Nephron progenitor cell (in vitro differentiated cells): ENCODE measurements at regions not wholly inside any gene's neighbourhood (a gene's known extent, or its start where the extent isn't known, plus 50 kb on each side); places are given as distances from the start of the nearest gene placed in this dataset.

ENCODE experiments used
- DNase-seq: peaks from one replicate; pipeline ENCODE4 v3.0.0; 2021
- H3K27ac Mint-ChIP-seq: 2 replicates; pipeline ENCODE4 v1.8.0; 2021; ENCODE audit warnings: mild to moderate bottlenecking, moderate library complexity, mixed read lengths
- H3K27me3 Mint-ChIP-seq: 2 replicates; pipeline ENCODE4 v1.8.0; 2021; ENCODE audit warnings: mild to moderate bottlenecking, low read depth, mixed read lengths; ENCODE audit not compliant: poor library complexity
- H3K36me3 Mint-ChIP-seq: 2 replicates; pipeline ENCODE4 v1.8.0; 2021; ENCODE audit warnings: low read depth, mixed read lengths
- H3K4me1 Mint-ChIP-seq: 2 replicates; pipeline ENCODE4 v1.8.0; 2021; ENCODE audit warnings: mixed read lengths
- H3K4me3 Mint-ChIP-seq: 2 replicates; pipeline ENCODE4 v1.8.0; 2021; ENCODE audit warnings: mild to moderate bottlenecking, moderate library complexity, mixed read lengths
- H3K9me3 Mint-ChIP-seq: 2 replicates; pipeline ENCODE4 v1.8.0; 2021; ENCODE audit warnings: mild to moderate bottlenecking, moderate library complexity, mixed read lengths
- TF ChIP-seq, protein P1 (sequence below): fragments of 200-600 bp; sonication (generic); IDR thresholded peaks from 2 replicates; pipeline ENCODE4 v1.5.0; 2021; ENCODE audit warnings: antibody characterized with exemption

DNA sequence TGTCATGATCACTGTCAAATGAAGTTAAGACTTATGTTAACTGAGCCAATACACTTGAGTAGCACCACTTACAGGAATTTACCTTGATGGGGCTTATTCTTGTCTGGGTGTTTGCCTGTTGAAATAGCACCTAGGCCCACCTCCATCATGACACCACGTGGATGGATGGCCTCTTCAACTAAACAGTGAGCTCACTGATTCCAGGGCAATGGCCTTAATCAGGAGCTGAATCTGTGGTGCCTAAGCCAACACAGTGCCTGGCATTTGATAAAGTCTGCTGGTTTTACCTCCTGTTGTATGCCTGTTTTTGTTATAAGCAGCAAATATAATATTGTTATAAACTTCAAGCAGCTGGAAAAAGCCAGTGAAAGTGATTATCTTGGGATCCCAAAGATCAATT lies 190.5 kb downstream of the LURAP1L start:
- Mint-ChIP-seq H3K9me3 (peaks cover 4% of the 10 kb centered on the region), H3K27ac (no peak overlapping the region), H3K4me1 (no peaks in the 10 kb centered on the region), H3K4me3 (no peak overlapping the region), H3K27me3 (peaks cover 3% of the 10 kb centered on the region), H3K36me3 (no peaks in the 10 kb centered on the region)
- DNase-seq, result no peak
- TF ChIP-seq, protein P1, sequence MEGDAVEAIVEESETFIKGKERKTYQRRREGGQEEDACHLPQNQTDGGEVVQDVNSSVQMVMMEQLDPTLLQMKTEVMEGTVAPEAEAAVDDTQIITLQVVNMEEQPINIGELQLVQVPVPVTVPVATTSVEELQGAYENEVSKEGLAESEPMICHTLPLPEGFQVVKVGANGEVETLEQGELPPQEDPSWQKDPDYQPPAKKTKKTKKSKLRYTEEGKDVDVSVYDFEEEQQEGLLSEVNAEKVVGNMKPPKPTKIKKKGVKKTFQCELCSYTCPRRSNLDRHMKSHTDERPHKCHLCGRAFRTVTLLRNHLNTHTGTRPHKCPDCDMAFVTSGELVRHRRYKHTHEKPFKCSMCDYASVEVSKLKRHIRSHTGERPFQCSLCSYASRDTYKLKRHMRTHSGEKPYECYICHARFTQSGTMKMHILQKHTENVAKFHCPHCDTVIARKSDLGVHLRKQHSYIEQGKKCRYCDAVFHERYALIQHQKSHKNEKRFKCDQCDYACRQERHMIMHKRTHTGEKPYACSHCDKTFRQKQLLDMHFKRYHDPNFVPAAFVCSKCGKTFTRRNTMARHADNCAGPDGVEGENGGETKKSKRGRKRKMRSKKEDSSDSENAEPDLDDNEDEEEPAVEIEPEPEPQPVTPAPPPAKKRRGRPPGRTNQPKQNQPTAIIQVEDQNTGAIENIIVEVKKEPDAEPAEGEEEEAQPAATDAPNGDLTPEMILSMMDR, result no peak

DNA sequence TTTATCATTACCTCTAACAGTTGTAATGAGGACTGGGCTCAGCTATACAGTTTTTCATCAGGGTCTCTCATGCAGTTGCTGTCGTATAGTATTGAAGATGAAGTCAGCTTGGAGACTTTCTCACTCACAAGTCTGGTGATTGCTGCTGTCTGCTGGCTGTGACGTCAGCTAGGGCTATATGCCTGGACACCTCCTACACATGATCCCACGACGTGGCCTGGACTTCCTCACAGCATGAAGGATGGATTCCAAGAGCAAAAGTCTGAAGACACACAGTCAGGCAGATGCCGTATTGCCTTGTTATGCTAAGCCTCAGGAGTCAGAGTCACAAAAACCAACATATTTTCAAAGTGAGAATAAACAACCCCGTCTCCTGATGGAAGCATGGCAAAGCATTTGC lies 193.3 kb downstream of the LURAP1L start:
- Mint-ChIP-seq H3K27ac (no peak overlapping the region), H3K4me1 (no peaks in the 10 kb centered on the region)
- no peak for DNase-seq

DNA sequence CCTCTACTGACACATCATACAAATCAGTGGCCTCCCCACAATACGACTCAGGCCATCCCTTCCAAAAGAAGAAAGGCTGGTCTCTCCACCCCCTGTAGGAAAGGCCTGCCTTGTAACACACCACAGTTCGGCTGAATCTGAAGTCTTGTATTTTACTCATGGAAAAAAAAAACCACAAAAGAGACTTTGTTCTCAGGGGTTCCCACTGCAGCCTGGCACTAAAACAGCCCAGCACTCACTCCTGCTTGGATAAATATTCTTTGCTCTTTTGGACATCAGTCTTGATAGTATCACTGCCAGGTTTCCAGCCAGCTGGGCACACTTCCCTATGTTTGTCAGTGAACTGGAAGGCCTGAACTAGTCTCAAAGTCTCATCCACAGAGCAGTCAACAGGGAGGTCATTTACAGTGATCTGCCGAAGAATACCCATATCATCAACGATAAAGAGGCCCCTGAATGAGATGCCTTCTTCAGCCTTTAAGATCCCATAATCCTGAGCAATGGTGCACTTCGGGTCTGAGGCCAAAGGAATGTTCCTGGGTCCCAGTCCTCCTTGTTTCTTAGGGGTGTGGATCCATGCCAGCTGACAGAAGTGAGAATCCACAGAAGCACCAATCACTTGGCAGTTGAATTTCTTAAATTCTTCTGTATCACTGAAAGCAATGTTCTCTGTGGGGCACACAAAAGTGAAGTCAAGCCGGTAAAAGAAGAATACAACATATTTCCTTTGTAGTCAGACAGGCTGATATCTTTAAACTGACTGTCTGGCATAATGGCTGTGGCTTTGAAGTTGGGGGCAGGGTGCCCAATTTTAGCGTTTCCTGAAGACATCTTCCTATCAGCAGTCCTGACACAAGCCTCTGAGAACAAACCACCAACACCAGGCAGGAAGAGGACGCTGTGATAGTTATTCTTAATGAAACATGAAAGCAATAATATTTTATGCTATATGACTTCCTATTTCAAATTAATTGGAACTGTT lies 198.1 kb downstream of the LURAP1L start:
- no peaks in the 10 kb centered on the region for H3K4me1 Mint-ChIP-seq
- peak overlapping the region; percentile 77 for H3K27ac Mint-ChIP-seq
- H3K4me3 Mint-ChIP-seq, result no peak overlapping the region
- no peak for DNase-seq
- TF ChIP-seq, protein P1, result no peak
- H3K36me3 Mint-ChIP-seq, result no peaks in the 10 kb centered on the region
- peaks cover 4% of the 10 kb centered on the region for H3K9me3 Mint-ChIP-seq
- H3K27me3 Mint-ChIP-seq, result peaks cover 3% of the 10 kb centered on the region

More for the DNA sequence above, 193.3 kb downstream of the LURAP1L start:
- peaks cover 4% of the 10 kb centered on the region for H3K9me3 Mint-ChIP-seq
- no peak overlapping the region for H3K4me3 Mint-ChIP-seq
- TF ChIP-seq, protein P1, result no peak
- H3K36me3 Mint-ChIP-seq, result no peaks in the 10 kb centered on the region
- peaks cover 3% of the 10 kb centered on the region for H3K27me3 Mint-ChIP-seq

DNA sequence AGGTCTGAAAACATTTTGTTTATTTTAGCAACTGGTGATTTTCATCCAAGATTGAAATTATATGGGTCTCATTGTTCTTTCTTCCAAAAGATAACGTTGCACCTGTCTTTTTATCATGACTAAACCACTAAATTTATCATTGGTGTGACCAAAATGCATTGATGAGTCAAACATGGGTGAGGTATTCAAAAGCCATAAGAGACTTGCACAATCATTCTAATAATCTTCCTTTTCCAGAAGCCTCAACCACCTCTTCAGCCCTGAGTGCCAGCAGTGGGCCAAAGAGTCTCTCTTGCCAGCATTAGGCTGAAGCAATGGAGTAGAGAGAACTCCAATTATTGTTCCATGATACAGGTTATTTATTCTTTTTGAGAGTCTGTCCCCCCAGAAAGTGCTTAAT lies 198.9 kb downstream of the LURAP1L start:
- Mint-ChIP-seq H3K36me3 (no peaks in the 10 kb centered on the region), H3K27me3 (peaks cover 3% of the 10 kb centered on the region), H3K4me3 (no peak overlapping the region)

DNA sequence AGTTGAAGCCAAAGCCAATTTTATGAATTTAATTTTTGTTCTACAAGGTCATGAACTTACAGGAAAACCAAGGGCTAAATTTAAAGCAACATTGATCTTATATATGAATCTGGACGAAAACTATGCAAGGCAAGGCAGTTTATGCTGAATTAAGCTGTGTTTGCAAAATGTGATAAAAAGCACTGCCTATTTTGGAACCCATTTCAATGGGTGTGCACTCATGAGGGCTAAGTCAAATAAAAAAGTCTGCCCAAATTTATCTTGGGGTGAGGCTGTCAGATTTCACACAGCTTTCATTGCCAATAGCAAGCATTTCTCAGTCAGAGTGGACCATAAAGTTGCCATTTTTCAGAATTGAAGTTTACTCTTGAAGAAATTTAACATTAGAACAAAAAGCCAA lies 199.9 kb downstream of the LURAP1L start:
- no peaks in the 10 kb centered on the region for H3K4me1 Mint-ChIP-seq
- no peak for DNase-seq
- H3K4me3 Mint-ChIP-seq, result no peak overlapping the region
- H3K9me3 Mint-ChIP-seq, result no peaks in the 10 kb centered on the region
- peaks cover 3% of the 10 kb centered on the region for H3K27me3 Mint-ChIP-seq
- H3K36me3 Mint-ChIP-seq, result no peaks in the 10 kb centered on the region
- TF ChIP-seq, protein P1, result no peak
- no peak overlapping the region for H3K27ac Mint-ChIP-seq

More for the DNA sequence above, 198.9 kb downstream of the LURAP1L start:
- Mint-ChIP-seq H3K4me1 (no peaks in the 10 kb centered on the region), H3K9me3 (no peaks in the 10 kb centered on the region), H3K27ac (no peak overlapping the region)
- no peak for DNase-seq
- TF ChIP-seq, protein P1, result no peak
